ENCODE measurements at regions not wholly inside any gene's neighbourhood (a gene's known extent, or its start where the extent isn't known, plus 50 kb on each side); places are given as distances from the start of the nearest gene placed in this dataset.
"Not testable (repeated sequence)": the region's sequence is repeated elsewhere in the genome, so short reads cannot be mapped to it uniquely, and the experiment has no call there.

- no peak for DNase-seq
Observed at GRCh38 chr5:74454263-74455030, 186.1 kb downstream of the ENC1 start.

DNA sequence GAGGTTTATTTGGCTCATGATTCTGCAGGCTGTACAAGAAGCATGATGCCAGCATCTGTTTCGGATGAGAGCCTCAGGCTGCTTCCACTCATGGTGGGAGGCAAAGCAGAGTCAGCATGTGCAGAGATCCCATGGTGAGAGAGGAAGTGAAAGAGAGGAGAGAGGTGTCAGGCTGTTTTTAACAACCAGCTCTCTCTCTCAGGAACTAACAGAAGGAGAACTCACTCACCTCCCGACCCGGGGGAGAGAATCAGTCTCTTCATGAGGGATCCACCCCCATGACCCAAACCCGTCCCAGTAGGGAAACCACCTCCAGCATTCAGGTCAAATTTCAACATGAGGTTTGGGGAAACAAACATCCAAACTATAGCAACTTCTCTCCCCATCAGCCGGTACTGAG lies 187.7 kb downstream of the ENC1 start:
- DNase-seq = no peak

- no peak for DNase-seq
Observed at GRCh38 chr5:74450095-74450494, 190.4 kb downstream of the ENC1 start.

DNA sequence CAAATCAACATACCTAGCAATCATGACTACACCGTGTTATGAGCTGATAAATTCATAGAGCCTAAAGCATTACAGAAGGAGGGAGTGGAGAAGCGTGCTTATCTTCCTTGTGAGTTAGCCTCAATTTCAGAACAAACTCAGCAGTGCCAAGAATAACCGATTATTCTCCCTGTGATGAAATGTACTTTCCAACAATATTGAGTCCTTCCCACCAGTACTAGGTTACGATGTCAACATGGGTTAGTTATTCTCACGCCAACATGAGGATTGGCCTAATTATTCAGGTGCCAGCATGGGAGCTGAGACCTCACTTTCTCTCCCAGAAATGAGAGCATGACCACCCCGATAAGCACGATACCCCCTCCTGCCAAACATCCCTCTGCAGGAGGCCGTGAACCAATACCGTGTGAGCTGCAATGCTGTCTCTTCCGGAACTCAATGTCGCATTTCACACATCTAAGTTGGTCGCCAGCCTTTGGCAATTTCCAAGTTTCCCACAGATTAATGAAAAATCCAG lies 193.7 kb downstream of the ENC1 start:
- no peak for DNase-seq

- DNase-seq = no peak
Observed at GRCh38 chr5:74442466-74442865, 198.1 kb downstream of the ENC1 start.

DNA sequence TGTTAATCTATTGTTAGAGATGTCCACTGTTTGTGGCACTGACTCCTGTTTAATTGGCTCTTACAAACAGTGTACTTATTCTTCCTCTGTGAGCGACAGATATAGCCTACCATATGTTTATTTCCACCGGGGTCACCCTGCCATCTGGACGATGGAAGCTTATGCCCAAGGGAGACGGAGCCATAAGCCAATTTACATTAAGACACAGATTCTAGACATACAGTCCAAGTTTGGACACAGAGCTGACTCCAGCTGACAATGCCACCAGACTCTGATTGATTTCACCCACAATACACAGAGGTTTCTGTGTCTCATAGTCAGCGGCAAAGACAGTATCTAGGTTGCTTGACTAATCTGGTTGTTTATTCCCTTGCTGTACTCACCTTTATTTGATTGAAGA lies 198.9 kb downstream of the ENC1 start:
- DNase-seq = no peak

DNA sequence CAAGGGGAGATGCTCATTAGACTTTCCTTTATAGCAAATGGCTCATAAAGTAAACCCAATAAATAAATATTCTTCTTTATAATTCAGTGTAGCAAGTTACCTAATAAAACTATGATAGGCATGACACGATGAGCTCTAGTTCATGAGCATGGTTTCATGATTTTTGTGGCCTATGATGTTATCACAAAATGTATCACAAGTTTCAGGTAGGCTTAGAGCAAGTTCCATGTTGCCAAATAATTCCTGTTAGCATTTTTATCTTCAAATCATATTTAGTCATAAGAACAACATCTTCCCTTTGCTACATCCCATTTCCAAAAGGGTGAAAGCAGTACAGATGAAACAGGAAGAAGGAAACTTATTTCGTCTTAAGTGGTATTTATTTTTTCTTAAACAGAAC lies 200.2 kb downstream of the ENC1 start:
- DNase-seq = no peak

DNA sequence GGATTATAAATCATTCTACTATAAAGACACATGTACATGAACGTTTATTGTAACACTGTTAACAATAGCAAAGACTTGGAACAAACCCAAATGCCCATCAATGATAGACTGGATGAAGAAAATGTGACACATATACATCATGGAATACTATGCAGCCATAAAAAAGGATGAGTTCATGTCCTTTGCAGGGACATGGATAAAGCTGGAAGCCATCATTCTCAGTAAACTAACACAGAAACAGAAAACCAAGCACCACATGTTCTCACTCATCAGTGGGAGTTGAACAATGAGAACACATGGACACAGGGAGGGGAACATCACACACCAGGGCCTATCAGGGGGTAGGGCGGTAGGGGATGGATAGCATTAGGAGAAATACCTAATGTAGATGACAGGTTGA lies 202.7 kb downstream of the ENC1 start:
- not testable (repeated sequence) for DNase-seq

DNA sequence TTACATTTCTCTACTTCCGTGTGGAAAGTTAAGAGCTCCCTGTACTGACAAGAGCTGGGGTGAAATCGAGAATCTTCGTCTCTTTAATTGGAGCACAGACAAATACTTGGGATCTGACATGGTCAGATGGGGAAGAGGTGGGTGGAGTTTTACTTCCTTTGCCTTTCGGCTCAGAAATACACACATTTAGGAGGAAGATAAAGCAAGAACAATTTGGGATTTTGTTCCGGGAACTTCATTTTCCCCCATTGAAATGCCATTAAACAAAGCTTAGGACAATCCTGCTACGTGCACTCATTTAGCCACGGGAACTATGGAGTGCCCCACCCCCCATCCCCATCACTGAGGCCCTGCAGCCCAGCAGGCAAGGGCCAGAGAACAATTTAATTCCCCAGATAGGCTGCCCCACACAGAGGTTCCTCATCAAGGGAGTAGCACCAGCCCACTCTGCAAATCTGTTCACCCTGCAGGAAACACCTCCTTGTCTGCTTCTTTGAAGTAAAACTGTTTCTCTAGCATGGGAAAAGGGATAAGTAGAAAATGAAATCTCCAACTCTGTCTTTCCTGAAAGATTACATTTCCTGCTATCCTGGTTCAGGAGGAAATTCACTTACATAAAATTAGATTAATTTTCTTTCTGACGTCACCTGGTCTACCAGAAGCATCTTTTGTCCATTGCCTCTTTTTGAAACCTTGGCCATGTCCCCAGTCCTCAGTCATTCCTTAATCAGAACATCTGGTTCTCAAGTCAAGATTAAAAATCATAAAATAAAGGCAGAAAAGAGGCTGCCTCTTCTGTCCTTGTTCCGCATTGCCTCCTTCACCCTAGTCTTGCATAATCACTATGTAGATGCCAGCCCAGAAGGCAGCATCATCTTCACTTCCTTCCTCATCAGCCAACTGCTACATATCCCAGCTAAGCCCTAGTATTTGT lies 206.4 kb downstream of the ENC1 start:
- DNase-seq = no peak

DNA sequence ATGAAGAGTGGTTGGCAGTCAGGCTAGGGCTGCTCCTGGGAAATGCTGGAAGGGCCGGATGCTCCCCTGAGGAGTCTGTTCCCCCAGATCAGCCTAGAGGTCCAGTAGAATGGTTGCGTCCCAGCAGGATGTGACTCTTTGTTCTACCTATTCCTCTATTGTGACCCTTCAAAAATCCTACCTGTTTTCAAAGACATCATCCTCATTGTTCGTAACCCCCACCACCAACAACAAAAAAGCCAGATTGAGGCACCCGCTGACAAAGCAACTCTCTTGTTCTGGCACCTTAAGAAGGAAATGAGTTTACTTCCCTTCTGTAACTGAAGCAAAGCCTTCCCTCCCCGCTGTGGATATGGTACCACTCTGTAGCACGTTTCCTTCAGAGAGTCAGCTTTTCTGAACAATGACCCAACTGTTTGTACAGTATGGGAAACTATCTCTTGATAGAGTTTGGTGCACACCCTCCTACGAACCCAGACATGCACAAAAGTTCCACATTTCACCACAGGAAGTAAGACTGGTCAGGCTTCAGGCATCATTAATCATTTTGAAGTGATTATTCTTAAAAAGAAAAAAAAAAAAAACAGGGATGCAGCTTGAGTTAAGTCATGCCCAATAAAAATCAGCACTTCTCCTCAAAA lies 207.2 kb downstream of the ENC1 start:
- no peak for DNase-seq

DNA sequence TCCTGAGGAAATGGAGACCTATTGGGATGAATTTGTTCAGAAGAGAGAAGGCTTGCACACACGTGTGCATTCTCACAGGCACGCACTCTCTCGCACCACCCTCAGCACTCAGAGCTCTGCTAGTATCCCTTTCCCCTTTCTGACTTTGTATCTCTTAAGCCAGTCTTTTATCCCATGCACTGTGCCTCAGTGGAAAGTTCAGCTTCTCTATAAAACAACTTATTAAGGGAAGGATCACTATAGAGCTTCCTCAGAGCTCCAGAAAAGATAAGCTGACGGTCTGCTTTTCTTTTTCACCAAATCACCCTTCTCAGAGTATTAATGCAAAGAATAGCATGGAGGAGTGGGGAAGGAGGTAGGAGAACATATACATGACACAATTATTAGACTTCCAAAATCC lies 207.8 kb downstream of the ENC1 start:
- DNase-seq = no peak

DNA sequence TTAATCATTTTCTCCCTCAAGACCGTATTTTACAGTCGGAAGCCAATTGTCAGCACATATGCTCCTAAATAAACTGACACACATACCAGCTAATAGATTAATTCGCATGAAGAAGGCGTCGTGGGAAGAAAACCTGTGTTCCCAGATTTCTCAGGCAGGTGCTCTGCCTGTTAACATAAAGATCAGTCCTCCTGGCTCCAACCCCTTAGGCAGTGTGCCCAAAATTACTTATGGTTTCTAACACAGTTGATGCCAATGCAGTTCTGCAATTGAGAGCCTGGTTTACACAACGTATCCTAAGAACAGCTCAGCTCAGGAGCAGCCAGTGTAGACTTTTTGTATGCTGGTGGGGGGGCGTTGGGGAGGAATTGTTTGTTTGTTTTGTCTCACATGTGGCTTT lies 208.3 kb downstream of the ENC1 start:
- peak; percentile 29 to 71 for DNase-seq

DNA sequence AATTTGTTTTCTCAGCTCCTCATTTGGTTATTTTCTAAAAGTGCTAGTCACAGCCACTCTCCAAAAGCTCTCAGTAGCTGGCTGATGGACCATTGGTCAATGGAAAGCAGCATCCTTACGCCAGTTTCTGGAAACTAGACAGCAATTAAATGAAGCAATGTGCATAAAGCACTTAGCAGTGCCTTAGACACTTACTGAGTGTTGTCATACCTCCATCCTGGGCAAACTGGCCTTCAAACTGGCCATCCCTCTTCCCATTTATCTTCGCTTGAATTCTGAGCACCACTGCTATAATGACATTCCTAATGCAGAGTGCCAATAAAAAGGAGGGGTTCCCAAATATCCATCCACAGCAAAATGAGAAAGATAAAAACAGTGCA lies 209.2 kb downstream of the ENC1 start:
- no peak for DNase-seq

GRCh38 chr5:74430631-74431289 lies 209.8 kb downstream of the ENC1 start:
- DNase-seq = no peak

DNA sequence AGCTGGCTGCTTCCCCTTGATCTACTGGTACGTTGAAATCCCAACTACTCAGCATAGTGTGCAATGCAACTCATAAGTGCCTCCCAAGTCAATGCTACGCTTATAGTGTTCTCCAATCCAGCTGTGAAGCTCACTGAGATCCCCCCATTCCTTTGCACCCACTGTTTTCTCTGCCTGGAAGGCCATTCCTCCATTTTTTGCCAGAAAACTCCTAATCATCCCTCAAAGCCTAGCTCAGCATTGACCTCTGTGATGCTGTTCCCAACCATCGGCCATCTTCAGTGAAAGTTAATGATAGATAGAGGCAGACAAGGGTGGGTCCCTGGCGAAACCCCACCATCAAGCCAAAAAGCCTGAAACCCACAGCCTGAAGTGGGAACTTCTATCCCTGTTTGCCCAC lies 211.0 kb downstream of the ENC1 start:
- no peak for DNase-seq

GRCh38 chr5:74428876-74429275 lies 211.7 kb downstream of the ENC1 start:
- no peak for DNase-seq

DNA sequence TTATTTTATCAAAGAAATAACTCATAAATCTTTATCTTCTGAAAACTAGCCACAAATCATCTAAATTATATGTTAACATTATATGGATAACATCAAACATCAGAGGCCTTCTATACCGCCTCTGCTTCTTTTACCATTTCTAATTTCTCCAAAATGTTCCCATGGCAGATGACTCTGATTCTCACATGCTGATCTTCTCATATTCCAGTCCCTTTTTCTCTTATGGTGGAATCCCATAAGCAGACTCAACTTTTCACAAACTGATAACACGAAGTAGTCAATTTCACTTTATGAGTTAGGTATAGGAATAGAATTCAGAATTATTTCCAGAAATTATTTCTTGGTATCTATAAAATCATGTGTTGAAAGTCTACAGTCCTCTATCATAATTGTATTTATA lies 212.3 kb downstream of the ENC1 start:
- no peak for DNase-seq

DNA sequence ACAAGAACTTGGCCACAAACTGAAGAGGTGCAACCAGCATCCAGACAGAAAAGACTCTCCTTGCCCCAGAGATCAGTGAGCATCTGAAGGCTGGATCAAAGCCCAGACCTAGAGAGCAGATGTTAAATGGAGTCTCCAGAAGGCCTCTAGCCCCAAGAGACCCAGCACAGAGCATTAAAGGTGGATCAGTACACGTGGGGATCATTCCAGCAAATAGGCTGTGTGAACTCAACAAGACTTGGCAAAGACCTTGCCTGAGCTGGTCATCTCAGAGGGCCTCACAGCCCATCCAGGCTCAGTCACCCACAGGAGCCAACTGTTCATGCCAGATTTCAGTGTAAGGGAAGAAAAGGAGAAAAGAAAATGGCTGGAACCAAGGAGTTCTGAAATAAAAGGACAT lies 214.0 kb downstream of the ENC1 start:
- no peak for DNase-seq

DNA sequence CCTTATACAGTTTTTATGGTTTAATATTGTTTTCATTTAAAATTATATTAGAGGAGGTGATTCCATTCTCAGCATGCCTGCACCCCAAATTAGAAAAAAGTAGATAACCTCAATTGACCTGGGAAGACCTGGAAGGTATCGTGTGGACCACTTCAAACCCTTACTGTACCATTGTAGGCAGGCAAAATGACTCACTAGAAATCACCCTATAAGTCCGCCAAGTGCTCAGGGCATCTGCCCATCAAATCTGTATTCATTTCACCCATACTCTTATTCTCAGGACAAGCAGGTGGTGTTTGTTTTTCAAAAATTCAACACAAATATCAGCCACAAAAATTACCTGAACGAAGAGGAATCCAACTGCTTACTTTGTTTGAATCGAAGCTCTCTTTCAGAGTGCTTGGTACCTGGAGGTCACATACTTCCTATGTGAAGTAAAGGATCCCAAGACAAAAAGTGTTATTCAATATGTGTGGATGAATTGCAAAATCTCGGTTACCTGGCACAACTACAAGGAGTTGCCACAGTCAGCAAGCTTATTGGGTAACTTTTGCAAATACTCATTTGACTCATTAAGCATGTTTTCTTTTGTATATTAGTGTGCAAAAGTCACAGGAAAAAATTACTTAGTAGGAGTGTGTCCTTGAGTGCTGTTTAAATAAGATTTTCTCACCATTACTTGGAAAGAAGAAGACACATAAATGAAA lies 216.2 kb downstream of the ENC1 start:
- no peak for DNase-seq

GRCh38 chr5:74423383-74423782 lies 217.1 kb downstream of the ENC1 start:
- DNase-seq = no peak

GRCh38 chr5:74422671-74423070 lies 217.9 kb downstream of the ENC1 start:
- DNase-seq = no peak

DNA sequence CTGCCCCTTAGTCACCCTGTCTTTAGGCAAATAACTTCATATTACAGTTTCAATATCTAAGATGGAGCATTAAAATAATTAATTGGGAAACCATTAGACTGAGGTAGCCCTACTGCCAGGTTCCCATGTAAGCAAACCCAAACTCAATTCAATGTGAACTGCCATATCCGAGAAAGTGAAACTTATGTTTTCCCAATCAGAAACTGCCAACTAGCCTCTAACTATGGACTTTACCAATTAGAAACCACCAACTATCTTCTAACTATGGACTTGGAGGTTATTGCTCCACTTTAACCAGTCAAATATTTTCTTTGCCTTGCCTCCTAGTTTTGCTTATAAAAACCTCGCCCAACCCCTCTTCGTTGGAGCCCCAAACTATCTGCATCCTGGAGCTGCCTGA lies 218.5 kb downstream of the ENC1 start:
- DNase-seq = no peak

All from NCI-H2081 (cell line).